ENCODE measurements at regions not wholly inside any gene's neighbourhood (a gene's known extent, or its start where the extent isn't known, plus 50 kb on each side); places are given as distances from the start of the nearest gene placed in this dataset.
A peak's percentile ranks its signal among the peaks of the same experiment; 100 is the strongest.

GRCh38 chr5:98106116-98107031 lies 667.1 kb upstream of the RGMB start:
- no peak for DNase-seq (ENCODE audit: low read depth)
- H3K4me3 ChIP-seq (ENCODE audit: low read length) = no peak overlapping the region
- no peak for TF ChIP-seq CTCF (conservative IDR thresholded peaks at IDR 0.05; ENCODE audit: low read depth, low read length)

- H3K4me3 ChIP-seq (ENCODE audit: low read length) = no peak overlapping the region
- DNase-seq (ENCODE audit: low read depth) = no peak
- no peak for TF ChIP-seq CTCF (conservative IDR thresholded peaks at IDR 0.05; ENCODE audit: low read depth, low read length)
These were observed 665.0 kb upstream of the RGMB start for GRCh38 chr5:98108497-98108896.

GRCh38 chr5:98109561-98110006 lies 663.9 kb upstream of the RGMB start:
- TF ChIP-seq CTCF (conservative IDR thresholded peaks at IDR 0.05; ENCODE audit: low read depth, low read length) = no peak
- H3K4me3 ChIP-seq (ENCODE audit: low read length) = no peak overlapping the region
- no peak for DNase-seq (ENCODE audit: low read depth)

- DNase-seq (ENCODE audit: low read depth) = no peak
- no peak for TF ChIP-seq CTCF (conservative IDR thresholded peaks at IDR 0.05; ENCODE audit: low read depth, low read length)
- H3K4me3 ChIP-seq (ENCODE audit: low read length) = no peak overlapping the region
These were observed 663.2 kb upstream of the RGMB start for GRCh38 chr5:98110282-98110691.

GRCh38 chr5:98110791-98111190 lies 662.7 kb upstream of the RGMB start:
- DNase-seq (ENCODE audit: low read depth) = no peak
- no peak overlapping the region for H3K4me3 ChIP-seq (ENCODE audit: low read length)
- TF ChIP-seq CTCF (conservative IDR thresholded peaks at IDR 0.05; ENCODE audit: low read depth, low read length) = no peak

GRCh38 chr5:98111686-98112085 lies 661.8 kb upstream of the RGMB start:
- TF ChIP-seq CTCF (conservative IDR thresholded peaks at IDR 0.05; ENCODE audit: low read depth, low read length) = peak; percentile 24
- no peak for DNase-seq (ENCODE audit: low read depth)
- H3K4me3 ChIP-seq (ENCODE audit: low read length) = no peak overlapping the region

All from retinal pigment epithelial cell (primary cell).